OCI-LY7 (cell line): ENCODE measurements at regions not wholly inside any gene's neighbourhood (a gene's known extent, or its start where the extent isn't known, plus 50 kb on each side); places are given as distances from the start of the nearest gene placed in this dataset.

ENCODE experiments used
- BruUV-seq: library from RNA; stranded (reverse); fragments of 400-500 nt; replicated peaks from 2 replicates; lab custom pipeline; 2021; lab: Mats Ljungman, UMichigan
- CTCF ChIA-PET: fragments of 300-600 bp; sonication (Branson Sonifier 250); formaldehyde crosslinking; loops from one replicate; lab custom pipeline; 2022; ENCODE audit warnings: antibody characterized with exemption; ENCODE audit not compliant: unreplicated experiment; lab: Charles Lee
- POLR2A ChIA-PET: fragments of 300-600 bp; sonication (Branson Sonifier 250); formaldehyde crosslinking; loops from one replicate; lab custom pipeline; 2022; ENCODE audit warnings: antibody characterized with exemption; lab: Charles Lee
- DNase-seq: peaks from one replicate; pipeline ENCODE4 v3.0.0-alpha.2; 2015; ENCODE audit warnings: low spot score
- H2AFZ ChIP-seq: fragments of 200-600 bp; sonication (generic), shearing (Covaris generic); 2 replicates; pipeline ENCODE4 v1.6.1; 2014; ENCODE audit warnings: mild to moderate bottlenecking, antibody characterized with exemption, low read length, moderate library complexity
- H3K27ac ChIP-seq: fragments of 200-600 bp; sonication (generic); 2 replicates; pipeline ENCODE4 v1.5.1; 2014; ENCODE audit warnings: mixed run types, low read depth, mild to moderate bottlenecking, moderate library complexity, low read length, inconsistent platforms; ENCODE audit not compliant: poor library complexity, severe bottlenecking
- H3K36me3 ChIP-seq: fragments of 200-600 bp; sonication (generic); 2 replicates; pipeline ENCODE4 v1.6.1; 2014; ENCODE audit warnings: mild to moderate bottlenecking, antibody characterized with exemption, low read length, moderate library complexity, mixed read lengths; ENCODE audit not compliant: insufficient read depth
- H3K4me1 ChIP-seq: fragments of 200-600 bp; sonication (generic); 2 replicates; pipeline ENCODE4 v1.5.1; 2014; ENCODE audit warnings: mild to moderate bottlenecking, low read length; ENCODE audit not compliant: insufficient read depth, poor library complexity, severe bottlenecking
- H3K4me2 ChIP-seq: fragments of 200-600 bp; sonication (generic); 2 replicates; pipeline ENCODE4 v1.6.1; 2014; ENCODE audit warnings: mild to moderate bottlenecking, low read length
- H3K4me3 ChIP-seq: fragments of 200-600 bp; sonication (generic); 2 replicates; pipeline ENCODE4 v1.5.1; 2014; ENCODE audit warnings: mild to moderate bottlenecking, low read depth, low read length; ENCODE audit not compliant: poor library complexity, severe bottlenecking
- H3K79me2 ChIP-seq: fragments of 200-600 bp; sonication (generic); 2 replicates; pipeline ENCODE4 v1.6.1; 2016; ENCODE audit warnings: low read depth, mild to moderate bottlenecking, low read length, moderate library complexity, mixed read lengths; ENCODE audit not compliant: insufficient read depth
- H3K9me2 ChIP-seq: fragments of 200-600 bp; sonication (generic); 2 replicates; pipeline ENCODE4 v1.6.1; 2016; ENCODE audit warnings: mild to moderate bottlenecking, low read length, mixed read lengths; ENCODE audit not compliant: insufficient read depth
- H3K9me3 ChIP-seq: fragments of 200-600 bp; sonication (generic); 2 replicates; pipeline ENCODE4 v1.6.1; 2014; ENCODE audit warnings: mild to moderate bottlenecking, mixed run types, low read length, mixed read lengths
- H4K20me1 ChIP-seq: fragments of 200-600 bp; sonication (generic); 2 replicates; pipeline ENCODE4 v1.6.1; 2014; ENCODE audit warnings: mild to moderate bottlenecking, antibody characterized with exemption, low read length, moderate library complexity, mixed read lengths; ENCODE audit not compliant: insufficient read depth
- CTCF ChIP-seq: fragments of 200-600 bp; sonication (generic); conservative IDR thresholded peaks from 2 replicates; pipeline ENCODE4 v1.5.1; 2014; ENCODE audit warnings: mild to moderate bottlenecking, antibody characterized with exemption, low read length, moderate library complexity, mixed read lengths
- EZH2phosphoT487 ChIP-seq: fragments of 200-600 bp; sonication (generic); IDR thresholded peaks from 2 replicates; pipeline ENCODE4 v1.6.1; 2018; ENCODE audit warnings: low read depth, borderline replicate concordance, mild to moderate bottlenecking, mixed run types, antibody characterized with exemption, low read length, moderate library complexity, mixed read lengths
- intact Hi-C: fragments of 100-400 bp; cut with micrococcal nuclease; formaldehyde crosslinking; loops from one replicate; pipeline ENCODE4 v1.10.0; 2022; ENCODE audit not compliant: unreplicated experiment

- no peaks in the 10 kb centered on the region for H3K4me1 ChIP-seq
- CTCF ChIA-PET, result no interaction called here
- no TSS peak for BruUV-seq
These were observed 690.7 kb upstream of the PCDH15 start for GRCh38 chr10:55491712-55492111.

GRCh38 chr10:55485827-55486226 is 684.8 kb upstream of the PCDH15 start:
- H3K4me3 ChIP-seq, result no peak overlapping the region
- H3K79me2 ChIP-seq, result no peaks in the 10 kb centered on the region
- H3K27ac ChIP-seq, result no peak overlapping the region
- H3K4me1 ChIP-seq, result no peaks in the 10 kb centered on the region
- H3K9me2 ChIP-seq, result no peaks in the 10 kb centered on the region
- ChIA-PET POLR2A (no interaction called here), CTCF (no interaction called here)
- no peaks in the 10 kb centered on the region for H3K9me3 ChIP-seq
- intact Hi-C loops, result no loop called here
- TF ChIP-seq CTCF (no peak), EZH2phosphoT487 (no peak)
- H3K36me3 ChIP-seq, result no peaks in the 10 kb centered on the region
- DNase-seq, result no peak
- H3K4me2 ChIP-seq, result no peak overlapping the region
- H4K20me1 ChIP-seq, result no peaks in the 10 kb centered on the region
- H2AFZ ChIP-seq, result no peak overlapping the region
- no TSS peak for BruUV-seq

More at GRCh38 chr10:55491712-55492111, 690.7 kb upstream of the PCDH15 start:
- Histone ChIP-seq H4K20me1 (no peaks in the 10 kb centered on the region), H3K27ac (no peak overlapping the region), H3K79me2 (no peaks in the 10 kb centered on the region), H3K4me3 (no peak overlapping the region), H2AFZ (no peak overlapping the region), H3K9me3 (no peaks in the 10 kb centered on the region), H3K4me2 (no peak overlapping the region), H3K36me3 (no peaks in the 10 kb centered on the region), H3K9me2 (no peaks in the 10 kb centered on the region)
- intact Hi-C loops, result no loop called here
- TF ChIP-seq CTCF (no peak), EZH2phosphoT487 (no peak)
- no peak for DNase-seq
- POLR2A ChIA-PET, result interaction anchor here (1.7 kb wide), 1 partner anchor 31 kb away, joined by 3 read pairs; no protein-coding TSS in a partner anchor

- H2AFZ ChIP-seq, result no peak overlapping the region
- DNase-seq, result no peak
- H3K4me3 ChIP-seq, result no peak overlapping the region
- no peaks in the 10 kb centered on the region for H4K20me1 ChIP-seq
- BruUV-seq, result no TSS peak
- no peak for TF ChIP-seq CTCF
- TF ChIP-seq EZH2phosphoT487, result no peak
- no peaks in the 10 kb centered on the region for H3K9me2 ChIP-seq
- H3K4me2 ChIP-seq, result no peak overlapping the region
- no peaks in the 10 kb centered on the region for H3K4me1 ChIP-seq
- no peaks in the 10 kb centered on the region for H3K79me2 ChIP-seq
- ChIA-PET POLR2A (no interaction called here), CTCF (no interaction called here)
- no peaks in the 10 kb centered on the region for H3K9me3 ChIP-seq
- no peak overlapping the region for H3K27ac ChIP-seq
- H3K36me3 ChIP-seq, result no peaks in the 10 kb centered on the region
- intact Hi-C loops, result no loop called here
These were observed 675.1 kb upstream of the PCDH15 start for GRCh38 chr10:55476129-55476528.
